ENCODE measurements at regions not wholly inside any gene's neighbourhood (a gene's known extent, or its start where the extent isn't known, plus 50 kb on each side); places are given as distances from the start of the nearest gene placed in this dataset.
"Not testable (repeated sequence)": the region's sequence is repeated elsewhere in the genome, so short reads cannot be mapped to it uniquely, and the experiment has no call there.

- TF ChIP-seq, protein P1, sequence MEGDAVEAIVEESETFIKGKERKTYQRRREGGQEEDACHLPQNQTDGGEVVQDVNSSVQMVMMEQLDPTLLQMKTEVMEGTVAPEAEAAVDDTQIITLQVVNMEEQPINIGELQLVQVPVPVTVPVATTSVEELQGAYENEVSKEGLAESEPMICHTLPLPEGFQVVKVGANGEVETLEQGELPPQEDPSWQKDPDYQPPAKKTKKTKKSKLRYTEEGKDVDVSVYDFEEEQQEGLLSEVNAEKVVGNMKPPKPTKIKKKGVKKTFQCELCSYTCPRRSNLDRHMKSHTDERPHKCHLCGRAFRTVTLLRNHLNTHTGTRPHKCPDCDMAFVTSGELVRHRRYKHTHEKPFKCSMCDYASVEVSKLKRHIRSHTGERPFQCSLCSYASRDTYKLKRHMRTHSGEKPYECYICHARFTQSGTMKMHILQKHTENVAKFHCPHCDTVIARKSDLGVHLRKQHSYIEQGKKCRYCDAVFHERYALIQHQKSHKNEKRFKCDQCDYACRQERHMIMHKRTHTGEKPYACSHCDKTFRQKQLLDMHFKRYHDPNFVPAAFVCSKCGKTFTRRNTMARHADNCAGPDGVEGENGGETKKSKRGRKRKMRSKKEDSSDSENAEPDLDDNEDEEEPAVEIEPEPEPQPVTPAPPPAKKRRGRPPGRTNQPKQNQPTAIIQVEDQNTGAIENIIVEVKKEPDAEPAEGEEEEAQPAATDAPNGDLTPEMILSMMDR (IDR thresholded peaks at IDR 0.05; ENCODE audit: low read length), result not testable (repeated sequence)
- TF ChIP-seq EZH2 (IDR thresholded peaks at IDR 0.05; ENCODE audit: borderline replicate concordance, low read length), result not testable (repeated sequence)
These were observed 1057.9 kb upstream of the LRRTM1 start for GRCh38 chr2:81362468-81362867.
